Uterus (tissue), 3 donors: ENCODE measurements at regions not wholly inside any gene's neighbourhood (a gene's known extent, or its start where the extent isn't known, plus 50 kb on each side); places are given as distances from the start of the nearest gene placed in this dataset.

Source experiments
- DNase-seq, 2 donors: peaks; one replicate each; pipeline ENCODE4 v3.0.0-alpha.2; 2019 to 2020
- H3K27ac ChIP-seq, 2 donors: fragments of 200-600 bp; sonication (generic); 1 replicate in 1 of 2; 2 replicates in 1 of 2; pipeline ENCODE4 v1.5.1; 2016 to 2018
- H3K27me3 ChIP-seq, 2 donors: fragments of 200-600 bp; sonication (generic); one replicate each; pipeline ENCODE4 v1.5.1; 2018 to 2019; ENCODE audit warnings: control low read depth in 1 of 2
- H3K36me3 ChIP-seq, 2 donors: fragments of 200-600 bp; sonication (generic); one replicate each; pipeline ENCODE4 v1.5.1; 2019; ENCODE audit warnings: control low read depth in 1 of 2
- H3K4me1 ChIP-seq, 2 donors: fragments of 200-600 bp; sonication (generic); one replicate each; pipeline ENCODE4 v1.5.1; 2018 to 2019; ENCODE audit warnings: control low read depth in 1 of 2
- H3K4me3 ChIP-seq, 2 donors: fragments of 200-600 bp; sonication (generic); 1 replicate in 1 of 2; 2 replicates in 1 of 2; pipeline ENCODE4 v1.5.1; 2018 to 2019; ENCODE audit warnings: mild to moderate bottlenecking in 1 of 2
- H3K9me3 ChIP-seq, 2 donors: fragments of 200-600 bp; sonication (generic); one replicate each; pipeline ENCODE4 v1.5.1; 2019; ENCODE audit warnings: control low read depth in 1 of 2
- CTCF ChIP-seq, 4 experiments: fragments of 200-600 bp in 2 of 4; fragments of 450-650 bp in 2 of 4; sonication (generic) in 2 of 4; IDR thresholded peaks; one replicate each; pipeline ENCODE4 v1.5.1; 2016 to 2019; ENCODE audit warnings: antibody characterized with exemption in 4 of 4, mild to moderate bottlenecking in 2 of 4, moderate library complexity in 1 of 4
- POLR2A ChIP-seq, 2 donors: fragments of 450-650 bp; IDR thresholded peaks; one replicate each; pipeline ENCODE4 v1.6.1; 2016; ENCODE audit warnings: antibody characterized with exemption in 2 of 2, mild to moderate bottlenecking in 1 of 2, moderate library complexity in 1 of 2
- intact Hi-C: fragments of 100-400 bp; cut with DNase I; formaldehyde crosslinking; loops from one replicate; pipeline ENCODE4 v1.15.1; 2023; ENCODE audit warnings: low total_unique reads
- donor health status: DM: yes; HTN: yes; CAD: no.

GRCh38 chr15:101124731-101125451 lies 127.0 kb downstream of the CHSY1 start:
- H3K4me1 ChIP-seq, result peaks cover 0 to 15% of the 10 kb centered on the region in 2 donors
- no peak overlapping the region for H3K4me3 ChIP-seq
- H3K27ac ChIP-seq, result no peak overlapping the region
- TF ChIP-seq CTCF (IDR thresholded peaks at IDR 0.05) (no peak), POLR2A (IDR thresholded peaks at IDR 0.05) (no peak)
- no peaks in the 10 kb centered on the region for H3K36me3 ChIP-seq
- peaks cover 0 to 5% of the 10 kb centered on the region in 2 donors for H3K9me3 ChIP-seq
- H3K27me3 ChIP-seq, result no peaks in the 10 kb centered on the region
- no peak for DNase-seq
- intact Hi-C loops, result no loop called here

- Histone ChIP-seq H3K36me3 (no peaks in the 10 kb centered on the region), H3K9me3 (peaks cover 0 to 4% of the 10 kb centered on the region in 2 donors), H3K27ac (no peak overlapping the region), H3K4me1 (peaks cover 0 to 15% of the 10 kb centered on the region in 2 donors), H3K4me3 (no peak overlapping the region), H3K27me3 (no peaks in the 10 kb centered on the region)
- intact Hi-C loops, result no loop called here
- no peak for DNase-seq
- no peak for TF ChIP-seq CTCF (IDR thresholded peaks at IDR 0.05)
Observed at GRCh38 chr15:101123222-101123910, 128.5 kb downstream of the CHSY1 start.

GRCh38 chr15:101122806-101123205 lies 129.0 kb downstream of the CHSY1 start:
- DNase-seq, result no peak
- TF ChIP-seq CTCF (IDR thresholded peaks at IDR 0.05) (no peak), POLR2A (IDR thresholded peaks at IDR 0.05) (no peak)
- Histone ChIP-seq H3K27me3 (no peaks in the 10 kb centered on the region), H3K4me1 (peaks cover 0 to 15% of the 10 kb centered on the region in 2 donors), H3K9me3 (no peaks in the 10 kb centered on the region), H3K27ac (no peak overlapping the region), H3K4me3 (no peak overlapping the region), H3K36me3 (no peaks in the 10 kb centered on the region)
- intact Hi-C loops, result no loop called here

GRCh38 chr15:101122266-101122665 lies 129.6 kb downstream of the CHSY1 start:
- DNase-seq, result no peak
- Histone ChIP-seq H3K9me3 (no peaks in the 10 kb centered on the region), H3K4me1 (peaks cover 0 to 12% of the 10 kb centered on the region in 2 donors), H3K27ac (peak overlapping the region; percentile 76 to 79), H3K36me3 (no peaks in the 10 kb centered on the region), H3K27me3 (no peaks in the 10 kb centered on the region), H3K4me3 (no peak overlapping the region)
- TF ChIP-seq POLR2A (IDR thresholded peaks at IDR 0.05) (no peak), CTCF (IDR thresholded peaks at IDR 0.05) (no peak)
- intact Hi-C loops, result no loop called here

GRCh38 chr15:101121511-101122090 lies 130.2 kb downstream of the CHSY1 start:
- H3K36me3 ChIP-seq, result no peaks in the 10 kb centered on the region
- H3K4me3 ChIP-seq, result peak overlapping the region; percentile 3 to 12
- H3K27me3 ChIP-seq, result no peaks in the 10 kb centered on the region
- no peaks in the 10 kb centered on the region for H3K9me3 ChIP-seq
- peak in 1 of 4 experiments; percentile 28 for TF ChIP-seq CTCF (IDR thresholded peaks at IDR 0.05)
- peak in 1 of 2 donors; percentile 5 for TF ChIP-seq POLR2A (IDR thresholded peaks at IDR 0.05)
- peak overlapping the region; percentile 76 to 79 for H3K27ac ChIP-seq
- H3K4me1 ChIP-seq, result peaks cover 0 to 6% of the 10 kb centered on the region in 2 donors
- DNase-seq, result peak; percentile 55 to 67
- intact Hi-C loops, result no loop called here
